Colonic mucosa (tissue), 4 donors: ENCODE measurements at regions not wholly inside any gene's neighbourhood (a gene's known extent, or its start where the extent isn't known, plus 50 kb on each side); places are given as distances from the start of the nearest gene placed in this dataset.

Experiments
- DNase-seq: peaks from one replicate; pipeline ENCODE4 v3.0.0-alpha.2; 2020
- H3K27ac ChIP-seq: fragments of 200-600 bp; one replicate; pipeline ENCODE4 v1.8.0; 2021
- H3K27me3 ChIP-seq: fragments of 200-600 bp; one replicate; pipeline ENCODE4 v1.8.0; 2021
- H3K36me3 ChIP-seq: fragments of 200-600 bp; one replicate; pipeline ENCODE4 v1.8.0; 2021
- H3K4me1 ChIP-seq: fragments of 200-600 bp; one replicate; pipeline ENCODE4 v1.8.0; 2021; ENCODE audit warnings: mild to moderate bottlenecking
- H3K4me3 ChIP-seq: fragments of 200-600 bp; one replicate; pipeline ENCODE4 v1.8.0; 2021
- H3K9ac ChIP-seq, 2 donors: one replicate each; pipeline ENCODE4 v1.7.0; 2013; ENCODE audit warnings: control low read depth in 2 of 2, low read depth in 2 of 2, low read length in 2 of 2
- H3K9me3 ChIP-seq: fragments of 200-600 bp; one replicate; pipeline ENCODE4 v1.8.0; 2021
- CTCF ChIP-seq: fragments of 200-600 bp; IDR thresholded peaks from one replicate; pipeline ENCODE4 v1.8.0; 2022; ENCODE audit warnings: antibody characterized with exemption, mild to moderate bottlenecking
- intact Hi-C: fragments of 100-400 bp; cut with DNase I; formaldehyde crosslinking; loops from one replicate; pipeline ENCODE4 v1.14.1; 2022
- donor health status: healthy.
- donor health status: DM: no; HTN: no; CAD: no.
- donor health status: DM: no; HTN: no; CAD: no.

GRCh38 chr6:105511639-105512038 lies 108.8 kb upstream of the PREP start:
- Histone ChIP-seq H3K36me3 (no peaks in the 10 kb centered on the region), H3K27me3 (no peaks in the 10 kb centered on the region), H3K4me1 (no peaks in the 10 kb centered on the region), H3K4me3 (no peak overlapping the region), H3K9ac (no peak overlapping the region), H3K27ac (no peak overlapping the region), H3K9me3 (no peaks in the 10 kb centered on the region)
- no peak for DNase-seq
- intact Hi-C loops, result no loop called here
- no peak for TF ChIP-seq CTCF

- no peaks in the 10 kb centered on the region for H3K36me3 ChIP-seq
- no peak overlapping the region for H3K27ac ChIP-seq
- H3K27me3 ChIP-seq, result no peaks in the 10 kb centered on the region
- no peak for DNase-seq
- H3K9ac ChIP-seq, result no peak overlapping the region
- H3K9me3 ChIP-seq, result no peaks in the 10 kb centered on the region
- TF ChIP-seq CTCF, result no peak
- intact Hi-C loops, result no loop called here
- no peak overlapping the region for H3K4me3 ChIP-seq
- H3K4me1 ChIP-seq, result no peaks in the 10 kb centered on the region
Measured at GRCh38 chr6:105510746-105511145, 107.9 kb upstream of the PREP start.

- H3K9ac ChIP-seq, result no peak overlapping the region
- no peak for TF ChIP-seq CTCF
- no peak for DNase-seq
- no peak overlapping the region for H3K4me3 ChIP-seq
- H3K27ac ChIP-seq, result no peak overlapping the region
- H3K36me3 ChIP-seq, result no peaks in the 10 kb centered on the region
- intact Hi-C loops, result no loop called here
- no peaks in the 10 kb centered on the region for H3K9me3 ChIP-seq
- H3K27me3 ChIP-seq, result no peaks in the 10 kb centered on the region
- no peaks in the 10 kb centered on the region for H3K4me1 ChIP-seq
Measured at GRCh38 chr6:105509506-105510331, 106.8 kb upstream of the PREP start.

GRCh38 chr6:105507811-105508210 lies 104.9 kb upstream of the PREP start:
- intact Hi-C loops, result no loop called here
- TF ChIP-seq CTCF, result no peak
- Histone ChIP-seq H3K27ac (no peak overlapping the region), H3K36me3 (no peaks in the 10 kb centered on the region), H3K9ac (no peak overlapping the region), H3K4me3 (no peak overlapping the region), H3K9me3 (no peaks in the 10 kb centered on the region), H3K4me1 (no peaks in the 10 kb centered on the region), H3K27me3 (no peaks in the 10 kb centered on the region)
- DNase-seq, result no peak

GRCh38 chr6:105504706-105505105 lies 101.8 kb upstream of the PREP start:
- no peak for TF ChIP-seq CTCF
- Histone ChIP-seq H3K36me3 (no peaks in the 10 kb centered on the region), H3K9ac (no peak overlapping the region), H3K4me1 (no peaks in the 10 kb centered on the region), H3K27ac (no peak overlapping the region), H3K9me3 (no peaks in the 10 kb centered on the region), H3K4me3 (no peak overlapping the region), H3K27me3 (no peaks in the 10 kb centered on the region)
- DNase-seq, result no peak
- intact Hi-C loops, result no loop called here
